Mucosa of rectum (tissue), 2 donors: ENCODE measurements at regions not wholly inside any gene's neighbourhood (a gene's known extent, or its start where the extent isn't known, plus 50 kb on each side); places are given as distances from the start of the nearest gene placed in this dataset.
A peak's percentile ranks its signal among the peaks of the same experiment; 100 is the strongest.

Source experiments
- H3K27ac ChIP-seq, 2 donors: one replicate each; pipeline ENCODE4 v1.7.0; 2013; ENCODE audit warnings: inconsistent platforms in 2 of 2, low read depth in 2 of 2, low read length in 2 of 2
- H3K27me3 ChIP-seq, 2 donors: one replicate each; pipeline ENCODE4 v1.7.0; 2013; ENCODE audit warnings: low read length in 2 of 2; ENCODE audit not compliant: control insufficient read depth in 2 of 2, insufficient read depth in 2 of 2
- H3K36me3 ChIP-seq, 2 donors: one replicate each; pipeline ENCODE4 v1.7.0; 2013; ENCODE audit warnings: low read length in 2 of 2; ENCODE audit not compliant: control insufficient read depth in 2 of 2, insufficient read depth in 2 of 2
- H3K4me1 ChIP-seq, 2 donors: one replicate each; pipeline ENCODE4 v1.7.0; 2013; ENCODE audit warnings: low read length in 2 of 2, mild to moderate bottlenecking in 1 of 2; ENCODE audit not compliant: control insufficient read depth in 2 of 2, insufficient read depth in 2 of 2
- H3K4me3 ChIP-seq, 2 donors: one replicate each; pipeline ENCODE4 v1.7.0; 2013; ENCODE audit warnings: low read length in 2 of 2
- H3K9ac ChIP-seq, 2 donors: one replicate each; pipeline ENCODE4 v1.7.0; 2013; ENCODE audit warnings: low read length in 2 of 2, low read depth in 1 of 2, mild to moderate bottlenecking in 1 of 2
- H3K9me3 ChIP-seq, 2 donors: one replicate each; pipeline ENCODE4 v1.7.0; 2013; ENCODE audit warnings: low read length in 2 of 2; ENCODE audit not compliant: control insufficient read depth in 2 of 2
- donor health status: healthy.
- donor health status: Normal muscosa, but diverticular disease.

GRCh38 chr4:138935135-138935807 is 80.3 kb upstream of the NOCT start:
- no peak overlapping the region for H3K9ac ChIP-seq
- no peak overlapping the region for H3K27ac ChIP-seq
- no peaks in the 10 kb centered on the region for H3K9me3 ChIP-seq
- no peak overlapping the region for H3K4me3 ChIP-seq
- H3K27me3 ChIP-seq: no peaks in the 10 kb centered on the region
- no peaks in the 10 kb centered on the region for H3K4me1 ChIP-seq
- no peaks in the 10 kb centered on the region for H3K36me3 ChIP-seq

- Histone ChIP-seq H3K4me1 (no peaks in the 10 kb centered on the region), H3K4me3 (no peak overlapping the region), H3K27ac (no peak overlapping the region), H3K9ac (no peak overlapping the region), H3K9me3 (no peaks in the 10 kb centered on the region), H3K27me3 (no peaks in the 10 kb centered on the region), H3K36me3 (no peaks in the 10 kb centered on the region)
These were observed 88.5 kb upstream of the NOCT start for GRCh38 chr4:138927072-138927471.

GRCh38 chr4:138925495-138925894 is 90.1 kb upstream of the NOCT start:
- H3K9me3 ChIP-seq: no peaks in the 10 kb centered on the region
- no peak overlapping the region for H3K27ac ChIP-seq
- no peaks in the 10 kb centered on the region for H3K27me3 ChIP-seq
- H3K9ac ChIP-seq: no peak overlapping the region
- H3K4me3 ChIP-seq: no peak overlapping the region
- no peaks in the 10 kb centered on the region for H3K36me3 ChIP-seq
- no peaks in the 10 kb centered on the region for H3K4me1 ChIP-seq

GRCh38 chr4:138919094-138919936 is 96.3 kb upstream of the NOCT start:
- Histone ChIP-seq H3K4me3 (no peak overlapping the region), H3K4me1 (no peaks in the 10 kb centered on the region), H3K27me3 (no peaks in the 10 kb centered on the region), H3K27ac (no peak overlapping the region), H3K9ac (no peak overlapping the region), H3K9me3 (no peaks in the 10 kb centered on the region), H3K36me3 (no peaks in the 10 kb centered on the region)

GRCh38 chr4:138918169-138918869 is 97.3 kb upstream of the NOCT start:
- H3K9me3 ChIP-seq: no peaks in the 10 kb centered on the region
- no peak overlapping the region for H3K4me3 ChIP-seq
- no peak overlapping the region for H3K9ac ChIP-seq

GRCh38 chr4:138916763-138917162 is 98.8 kb upstream of the NOCT start:
- no peaks in the 10 kb centered on the region for H3K9me3 ChIP-seq
- no peaks in the 10 kb centered on the region for H3K36me3 ChIP-seq
- no peak overlapping the region for H3K4me3 ChIP-seq
- no peaks in the 10 kb centered on the region for H3K27me3 ChIP-seq
- H3K9ac ChIP-seq: no peak overlapping the region
- no peak overlapping the region for H3K27ac ChIP-seq
- H3K4me1 ChIP-seq: peaks cover 6 to 10% of the 10 kb centered on the region in 2 donors

More at GRCh38 chr4:138918169-138918869, 97.3 kb upstream of the NOCT start:
- Histone ChIP-seq H3K36me3 (no peaks in the 10 kb centered on the region), H3K27ac (no peak overlapping the region), H3K4me1 (no peaks in the 10 kb centered on the region), H3K27me3 (no peaks in the 10 kb centered on the region)

GRCh38 chr4:138915756-138916155 is 99.8 kb upstream of the NOCT start:
- H3K9me3 ChIP-seq: no peaks in the 10 kb centered on the region
- H3K4me1 ChIP-seq: peaks cover 15 to 19% of the 10 kb centered on the region in 2 donors
- H3K27ac ChIP-seq: no peak overlapping the region
- no peak overlapping the region for H3K9ac ChIP-seq
- H3K27me3 ChIP-seq: no peaks in the 10 kb centered on the region
- H3K4me3 ChIP-seq: no peak overlapping the region
- H3K36me3 ChIP-seq: no peaks in the 10 kb centered on the region

GRCh38 chr4:138912704-138913340 is 102.8 kb upstream of the NOCT start:
- no peaks in the 10 kb centered on the region for H3K36me3 ChIP-seq
- no peaks in the 10 kb centered on the region for H3K27me3 ChIP-seq
- H3K4me3 ChIP-seq: peak overlapping the region; percentile 28 to 42
- peak overlapping the region; percentile 69 to 89 for H3K27ac ChIP-seq
- H3K4me1 ChIP-seq: peaks cover 18 to 27% of the 10 kb centered on the region in 2 donors
- no peaks in the 10 kb centered on the region for H3K9me3 ChIP-seq
- H3K9ac ChIP-seq: peak overlapping the region in 1 of 2 donors; percentile 46

- H3K9me3 ChIP-seq: no peaks in the 10 kb centered on the region
- H3K27ac ChIP-seq: peak overlapping the region; percentile 69 to 89
- H3K27me3 ChIP-seq: no peaks in the 10 kb centered on the region
- peak overlapping the region; percentile 28 to 62 for H3K4me3 ChIP-seq
- H3K4me1 ChIP-seq: peaks cover 18 to 27% of the 10 kb centered on the region in 2 donors
- H3K36me3 ChIP-seq: no peaks in the 10 kb centered on the region
- peak overlapping the region in 1 of 2 donors; percentile 53 for H3K9ac ChIP-seq
These were observed 103.5 kb upstream of the NOCT start for GRCh38 chr4:138911909-138912703.
